GM21723 (cell line): ENCODE measurements at regions not wholly inside any gene's neighbourhood (a gene's known extent, or its start where the extent isn't known, plus 50 kb on each side); places are given as distances from the start of the nearest gene placed in this dataset.

Experiments used
- ATAC-seq: cut with Tn5 transposase; IDR thresholded peaks from one replicate; pipeline ENCODE4 v1.9.1; 2021; ENCODE audit warnings: mild to moderate bottlenecking, moderate library complexity; ENCODE audit not compliant: unreplicated experiment

DNA sequence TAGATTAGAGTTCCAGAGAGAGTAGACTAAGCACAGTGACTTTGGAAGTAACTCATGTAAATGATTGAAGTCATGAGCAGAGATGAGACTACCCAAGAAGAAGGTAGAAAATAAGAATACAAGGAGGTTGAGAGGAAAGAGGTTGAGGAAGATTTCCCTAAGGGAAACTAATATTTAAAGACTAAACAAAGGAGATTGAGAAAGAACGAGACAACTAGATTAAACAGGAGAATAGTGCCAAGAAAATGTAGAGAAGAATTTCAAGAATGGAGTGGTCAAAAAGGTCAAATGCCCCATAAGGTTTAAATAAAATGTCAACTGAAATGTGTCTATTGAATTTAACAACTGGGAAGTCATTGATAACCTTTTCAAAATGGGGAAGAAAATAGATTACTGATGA, 59.0 kb downstream of the RPS29 start:
- no peak for ATAC-seq

DNA sequence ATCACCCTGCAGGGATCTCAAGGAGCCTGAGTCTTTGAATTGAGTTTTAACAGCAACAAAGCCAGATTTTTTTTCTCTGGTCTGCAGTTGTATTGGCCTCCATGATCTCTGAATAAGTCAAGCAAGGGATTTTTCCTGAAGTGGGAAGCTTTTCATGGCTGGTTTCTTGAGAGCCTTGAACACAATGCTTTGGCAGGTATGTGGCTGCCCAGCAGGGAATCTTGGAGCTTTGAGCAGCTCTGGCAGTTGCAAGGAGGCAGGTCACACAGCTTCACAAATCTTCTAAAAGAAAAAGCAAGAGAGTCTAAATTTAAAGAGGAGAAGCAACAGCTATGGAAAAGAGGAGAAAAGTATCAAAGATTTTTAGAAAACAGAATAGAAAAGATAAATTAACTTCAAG, 60.1 kb downstream of the RPS29 start:
- ATAC-seq = no peak

DNA sequence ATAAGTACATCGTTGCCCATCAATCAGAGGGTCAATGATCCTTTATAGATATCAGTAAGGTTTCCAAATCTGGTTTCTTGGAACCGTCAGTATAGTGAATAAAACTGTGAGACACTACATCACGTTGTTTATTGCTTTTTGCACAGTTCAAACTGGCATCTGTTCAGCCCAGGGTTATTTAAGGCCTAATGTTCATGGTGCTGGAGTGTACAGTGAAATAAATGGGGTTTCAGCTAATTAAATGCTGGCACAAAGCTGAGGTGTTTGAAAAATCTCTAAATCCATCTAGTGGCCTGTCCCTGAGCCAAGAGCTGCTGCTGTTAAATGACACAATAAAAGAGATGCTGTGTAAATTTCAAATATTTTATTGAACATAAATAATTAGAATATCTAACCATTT, 69.9 kb downstream of the RPS29 start:
- no peak for ATAC-seq

- ATAC-seq = no peak
These were observed 73.6 kb downstream of the RPS29 start for GRCh38 chr14:49512571-49512970.

DNA sequence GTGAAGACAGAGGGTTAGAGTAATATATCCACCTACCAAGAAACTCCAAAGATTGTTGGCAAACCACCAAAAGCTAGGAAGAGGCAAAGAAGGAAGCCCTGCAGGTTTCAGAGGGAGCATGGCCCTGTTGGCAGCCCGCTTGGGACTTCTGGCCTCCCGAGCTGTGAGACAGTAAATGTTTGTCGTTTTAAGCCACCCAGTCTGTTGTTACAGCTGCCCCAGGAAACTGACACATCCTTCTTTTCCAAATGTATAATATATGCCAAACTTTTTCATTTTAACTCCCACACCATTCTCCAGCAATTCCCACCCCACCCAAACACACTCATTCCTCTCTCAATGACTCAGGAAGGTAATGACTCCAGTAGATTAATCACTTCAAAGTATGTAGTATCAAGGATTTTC, 74.0 kb downstream of the RPS29 start:
- ATAC-seq = no peak

GRCh38 chr14:49508124-49508523, 78.1 kb downstream of the RPS29 start:
- ATAC-seq = no peak

DNA sequence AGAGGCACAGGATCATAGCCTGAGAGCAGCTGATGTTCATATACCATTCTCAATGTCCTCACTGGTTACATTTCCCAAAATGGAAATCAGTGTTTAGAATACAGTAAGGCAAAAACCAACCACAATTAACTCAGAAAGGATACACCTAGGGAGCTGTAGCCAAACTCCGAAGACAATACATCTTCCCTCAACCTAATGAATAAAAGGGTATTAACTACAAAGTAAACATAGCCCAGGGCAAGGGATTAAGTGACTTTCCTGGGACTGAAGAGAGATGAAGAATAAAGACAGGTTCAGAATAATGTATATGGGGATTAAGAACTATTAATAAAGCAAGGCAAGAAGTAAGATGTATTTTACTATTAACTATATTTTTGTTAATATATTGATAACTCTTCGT, 79.5 kb downstream of the RPS29 start:
- ATAC-seq = no peak

- no peak for ATAC-seq
These were observed 81.0 kb downstream of the RPS29 start for GRCh38 chr14:49505041-49505766.

DNA sequence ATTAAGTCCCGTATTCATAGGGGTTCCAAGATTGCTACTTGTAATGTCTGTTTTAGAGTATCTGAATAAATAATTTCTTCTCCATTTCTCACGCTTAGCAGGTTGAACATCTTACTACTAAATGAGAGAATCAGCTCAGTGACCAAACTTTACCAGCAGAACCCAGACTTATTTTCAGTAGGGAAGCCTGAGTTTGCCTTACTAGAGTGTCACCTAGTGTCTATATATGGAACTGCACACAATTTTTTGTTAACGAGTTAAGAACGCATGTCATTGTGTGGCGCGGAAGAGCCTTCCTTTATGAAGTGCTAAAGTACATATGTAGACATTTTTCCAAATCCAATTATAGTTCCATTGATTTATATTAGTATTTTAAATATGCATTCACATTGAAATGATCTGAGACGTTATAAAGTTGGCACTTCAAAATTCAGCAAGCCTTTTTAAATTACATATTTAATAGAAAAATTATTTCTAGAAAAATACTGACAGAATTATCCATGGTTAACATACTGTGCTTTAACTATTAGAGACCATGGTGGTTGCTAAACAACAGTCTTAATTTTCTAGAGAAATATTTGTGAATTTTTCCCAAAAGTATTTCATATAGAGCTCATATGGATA, 88.3 kb downstream of the RPS29 start:
- peak; percentile 86 for ATAC-seq

DNA sequence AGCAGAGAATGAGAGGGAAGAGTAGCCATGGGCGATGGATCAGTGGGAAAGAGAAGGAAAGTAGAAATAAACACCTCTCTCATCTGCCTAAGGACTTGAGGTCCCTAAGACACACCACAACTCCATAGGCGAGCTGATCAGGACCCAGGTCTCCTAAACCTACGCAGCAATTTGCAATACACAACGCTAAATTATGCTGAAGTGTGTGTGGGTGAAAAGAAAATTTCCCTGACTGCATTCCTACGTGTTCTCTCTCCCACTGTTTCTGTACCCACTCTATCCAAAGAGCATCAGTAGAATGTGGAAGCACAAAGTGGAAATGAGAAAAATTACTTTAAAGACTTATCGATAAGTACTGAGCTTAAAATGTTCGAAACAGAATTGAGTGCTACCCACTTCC, 88.9 kb downstream of the RPS29 start:
- ATAC-seq = no peak

GRCh38 chr14:49494836-49495235, 91.3 kb downstream of the RPS29 start:
- no peak for ATAC-seq

GRCh38 chr14:49493557-49493956, 92.6 kb downstream of the RPS29 start:
- ATAC-seq = no peak

GRCh38 chr14:49492151-49492550, 94.0 kb downstream of the RPS29 start:
- ATAC-seq = no peak

- no peak for ATAC-seq
These were observed 96.8 kb downstream of the RPS29 start for GRCh38 chr14:49489341-49489740.

DNA sequence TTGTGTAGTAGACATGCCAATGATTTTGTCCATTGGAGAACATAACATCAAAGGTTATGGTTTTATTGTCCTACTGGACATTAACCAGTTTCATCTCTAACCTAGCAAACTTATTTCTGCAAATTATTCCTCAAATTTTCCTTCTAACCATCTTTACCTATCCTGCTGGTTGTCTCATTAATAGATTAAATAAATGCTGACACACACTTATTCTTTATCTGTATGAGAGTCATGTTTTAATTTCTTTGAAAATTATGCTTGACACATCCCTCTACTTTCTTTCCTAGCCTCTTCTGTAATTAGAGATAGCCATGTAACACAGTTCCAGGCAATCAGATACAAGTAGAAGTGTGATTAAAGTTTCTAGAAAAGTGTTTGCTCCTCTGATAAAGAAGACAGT, 98.9 kb downstream of the RPS29 start:
- no peak for ATAC-seq

- ATAC-seq = no peak
These were observed 100.9 kb downstream of the RPS29 start for GRCh38 chr14:49485290-49485689.

- no peak for ATAC-seq
These were observed 102.0 kb downstream of the RPS29 start for GRCh38 chr14:49484180-49484579.

- peak; percentile 70 for ATAC-seq
These were observed 102.9 kb downstream of the RPS29 start for GRCh38 chr14:49483268-49483667.

GRCh38 chr14:49480979-49481498, 105.1 kb downstream of the RPS29 start:
- ATAC-seq = no peak

GRCh38 chr14:49480053-49480760, 106.0 kb downstream of the RPS29 start:
- ATAC-seq = no peak

GRCh38 chr14:49479432-49479831, 106.7 kb downstream of the RPS29 start:
- ATAC-seq = no peak

- no peak for ATAC-seq
These were observed 107.4 kb downstream of the RPS29 start for GRCh38 chr14:49478784-49479183.
